ENCODE measurements at regions not wholly inside any gene's neighbourhood (a gene's known extent, or its start where the extent isn't known, plus 50 kb on each side); places are given as distances from the start of the nearest gene placed in this dataset.
"Not testable (repeated sequence)": the region's sequence is repeated elsewhere in the genome, so short reads cannot be mapped to it uniquely, and the experiment has no call there.

- TF ChIP-seq CTCF (conservative IDR thresholded peaks at IDR 0.05); ZFX (IDR thresholded peaks at IDR 0.05): not testable (repeated sequence)
Observed at GRCh38 chr5:54864911-54865515, 120.4 kb downstream of the ESM1 start.
